ENCODE measurements at regions not wholly inside any gene's neighbourhood (a gene's known extent, or its start where the extent isn't known, plus 50 kb on each side); places are given as distances from the start of the nearest gene placed in this dataset.

DNA sequence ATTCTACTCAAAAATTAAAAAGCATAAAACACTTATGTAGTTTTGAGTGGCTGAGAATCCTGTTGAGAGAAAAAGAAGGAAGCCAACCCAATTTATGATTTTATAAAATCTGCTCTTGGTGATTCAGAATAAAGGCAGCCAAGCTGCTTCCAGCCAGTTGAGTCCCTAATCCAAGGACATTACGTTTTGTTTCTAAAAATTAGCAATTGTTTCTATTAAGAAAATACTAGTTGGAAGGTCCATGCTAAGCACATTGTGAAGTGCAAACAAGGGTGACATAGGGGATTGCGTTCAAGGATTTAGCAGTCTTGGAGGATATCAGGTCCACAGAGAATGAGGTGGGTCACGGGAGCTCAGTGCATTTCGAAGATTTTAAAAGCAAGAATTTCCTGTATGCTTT is 987.7 kb downstream of the TYW1 start:
- ChIA-PET CTCF (no interaction called here), POLR2A (no interaction called here)
- DNase-seq (ENCODE audit: extremely low spot score): no peak
- TF ChIP-seq, protein P1, sequence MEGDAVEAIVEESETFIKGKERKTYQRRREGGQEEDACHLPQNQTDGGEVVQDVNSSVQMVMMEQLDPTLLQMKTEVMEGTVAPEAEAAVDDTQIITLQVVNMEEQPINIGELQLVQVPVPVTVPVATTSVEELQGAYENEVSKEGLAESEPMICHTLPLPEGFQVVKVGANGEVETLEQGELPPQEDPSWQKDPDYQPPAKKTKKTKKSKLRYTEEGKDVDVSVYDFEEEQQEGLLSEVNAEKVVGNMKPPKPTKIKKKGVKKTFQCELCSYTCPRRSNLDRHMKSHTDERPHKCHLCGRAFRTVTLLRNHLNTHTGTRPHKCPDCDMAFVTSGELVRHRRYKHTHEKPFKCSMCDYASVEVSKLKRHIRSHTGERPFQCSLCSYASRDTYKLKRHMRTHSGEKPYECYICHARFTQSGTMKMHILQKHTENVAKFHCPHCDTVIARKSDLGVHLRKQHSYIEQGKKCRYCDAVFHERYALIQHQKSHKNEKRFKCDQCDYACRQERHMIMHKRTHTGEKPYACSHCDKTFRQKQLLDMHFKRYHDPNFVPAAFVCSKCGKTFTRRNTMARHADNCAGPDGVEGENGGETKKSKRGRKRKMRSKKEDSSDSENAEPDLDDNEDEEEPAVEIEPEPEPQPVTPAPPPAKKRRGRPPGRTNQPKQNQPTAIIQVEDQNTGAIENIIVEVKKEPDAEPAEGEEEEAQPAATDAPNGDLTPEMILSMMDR (IDR thresholded peaks at IDR 0.05; ENCODE audit: control extremely low read depth, extremely low read depth, low read depth, missing control alignments): no peak

DNA sequence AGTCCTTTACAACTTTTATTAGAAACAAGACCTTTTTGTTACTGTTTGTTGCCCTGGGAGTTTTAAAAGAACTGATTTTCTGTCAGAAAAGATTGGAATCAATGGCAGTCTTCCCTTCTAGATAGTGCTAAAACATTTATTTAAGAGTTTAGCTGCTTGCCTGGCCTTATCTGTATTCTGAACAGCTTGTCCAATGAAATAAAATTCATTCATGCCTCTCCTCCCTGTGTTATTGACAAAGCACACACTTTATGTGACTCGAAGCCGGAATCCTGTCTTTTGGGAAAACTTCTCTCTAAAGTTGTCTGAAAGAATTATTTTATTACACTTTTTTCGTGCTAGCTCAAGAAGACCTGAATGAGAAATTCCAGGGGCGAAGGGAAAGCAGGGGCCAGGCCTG is 992.5 kb downstream of the TYW1 start:
- TF ChIP-seq, protein P1 (IDR thresholded peaks at IDR 0.05; ENCODE audit: control extremely low read depth, extremely low read depth, low read depth, missing control alignments): no peak
- ChIA-PET CTCF (interaction anchor here (1.6 kb wide), 1 partner anchor 19 kb away, joined by 3 read pairs; no protein-coding TSS in a partner anchor), POLR2A (no interaction called here)
- DNase-seq (ENCODE audit: extremely low spot score): no peak

DNA sequence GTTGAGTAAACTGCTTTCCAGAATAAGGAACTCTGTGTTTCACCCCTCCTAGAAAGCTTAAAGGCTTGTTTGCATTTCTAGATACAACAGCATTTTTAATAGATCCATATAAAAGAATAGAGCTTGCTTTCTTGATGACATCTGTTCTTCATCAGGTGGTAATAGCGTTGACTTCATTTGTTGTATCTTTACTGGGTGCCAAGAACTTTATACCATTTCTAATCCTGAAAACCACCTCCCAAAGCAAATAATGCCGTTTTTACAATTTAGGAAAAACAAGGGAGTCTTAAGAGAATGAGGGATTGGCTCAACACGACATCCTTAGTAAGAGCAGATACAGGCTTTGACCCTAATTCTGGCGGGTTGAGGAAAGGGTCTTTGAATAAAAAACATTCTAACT is 993.4 kb downstream of the TYW1 start:
- ChIA-PET POLR2A (no interaction called here), CTCF (interaction anchor here (1.9 kb wide), 1 partner anchor 20 kb away, joined by 6 read pairs; no protein-coding TSS in a partner anchor)
- TF ChIP-seq, protein P1 (IDR thresholded peaks at IDR 0.05; ENCODE audit: control extremely low read depth, extremely low read depth, low read depth, missing control alignments): no peak
- DNase-seq (ENCODE audit: extremely low spot score): no peak

DNA sequence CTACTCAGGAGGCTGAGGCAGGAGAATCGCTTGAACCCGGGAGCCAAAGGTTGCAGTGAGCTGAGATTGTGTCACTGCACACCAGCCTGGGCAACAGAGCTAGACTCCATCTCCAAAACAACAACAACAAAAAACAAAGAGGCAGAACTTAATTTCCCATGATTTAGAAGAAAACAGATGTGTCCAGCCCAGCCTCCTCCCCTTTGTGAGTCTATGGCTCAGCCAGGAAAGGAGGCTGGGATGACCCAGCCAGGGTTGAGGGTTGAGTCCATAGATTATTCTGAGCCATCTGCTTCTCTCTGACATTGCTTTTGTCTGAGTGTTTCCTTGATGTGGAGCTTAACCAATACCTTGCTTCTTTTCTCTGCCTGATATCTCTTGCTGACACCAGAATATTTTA is 994.1 kb downstream of the TYW1 start:
- POLR2A ChIA-PET: no interaction called here
- TF ChIP-seq, protein P1 (IDR thresholded peaks at IDR 0.05; ENCODE audit: control extremely low read depth, extremely low read depth, low read depth, missing control alignments): no peak
- CTCF ChIA-PET: interaction anchor here (1.9 kb wide), 1 partner anchor 20 kb away, joined by 6 read pairs; no protein-coding TSS in a partner anchor
- no peak for DNase-seq (ENCODE audit: extremely low spot score)

DNA sequence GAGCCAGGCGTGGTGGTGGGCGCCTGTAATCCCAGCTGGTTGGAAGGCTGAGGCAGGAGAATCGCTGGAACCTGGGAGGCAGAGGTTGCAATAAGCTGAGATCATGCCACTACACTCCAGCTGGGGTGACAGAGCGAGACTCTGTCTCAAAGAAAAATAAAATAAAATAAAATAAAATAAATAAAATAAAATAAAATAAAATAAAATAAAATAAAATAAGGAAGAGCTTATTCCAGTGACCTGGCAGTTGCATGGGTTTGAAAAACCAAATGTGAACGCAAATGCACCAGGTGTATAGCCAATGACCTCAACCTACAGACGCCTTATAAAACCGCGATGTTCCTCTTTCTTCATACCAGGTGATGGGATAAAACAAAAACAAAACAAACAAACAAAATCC is 995.7 kb downstream of the TYW1 start:
- ChIA-PET POLR2A (no interaction called here), CTCF (interaction anchor here (1.1 to 1.9 kb wide), 2 partner anchors 9 to 14 kb away, joined by 3 to 7 read pairs; no protein-coding TSS in a partner anchor)

DNA sequence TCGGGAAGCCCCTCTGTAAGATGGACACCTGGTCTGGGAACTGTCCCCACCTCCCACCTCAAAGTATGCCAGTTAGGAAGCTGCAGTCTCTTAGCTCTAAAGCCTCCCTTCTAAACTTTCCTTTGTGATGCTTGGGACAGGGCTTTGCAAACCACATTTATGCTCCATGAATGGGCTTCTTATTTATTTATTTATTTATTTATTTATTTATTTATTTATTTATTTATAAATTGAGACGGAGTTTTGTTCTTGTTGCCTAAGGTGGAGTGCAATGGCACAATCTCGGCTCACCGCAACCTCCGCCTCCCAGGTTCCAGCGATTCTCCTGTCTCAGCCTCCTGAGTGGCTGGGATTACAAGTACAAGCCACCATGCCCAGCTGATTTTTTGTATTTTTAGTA is 1009.4 kb downstream of the TYW1 start:
- no peak for DNase-seq (ENCODE audit: extremely low spot score)
- TF ChIP-seq, protein P1 (IDR thresholded peaks at IDR 0.05; ENCODE audit: control extremely low read depth, extremely low read depth, low read depth, missing control alignments): no peak
- ChIA-PET POLR2A (no interaction called here), CTCF (interaction anchor here (2.1 kb wide), 1 partner anchor 13 kb away, joined by 7 read pairs; no protein-coding TSS in a partner anchor)

More for the DNA sequence above, 995.7 kb downstream of the TYW1 start:
- TF ChIP-seq, protein P1 (IDR thresholded peaks at IDR 0.05; ENCODE audit: control extremely low read depth, extremely low read depth, low read depth, missing control alignments): no peak
- no peak for DNase-seq (ENCODE audit: extremely low spot score)
